IPS DF 19.7 (cell line): ENCODE measurements at regions not wholly inside any gene's neighbourhood (a gene's known extent, or its start where the extent isn't known, plus 50 kb on each side); places are given as distances from the start of the nearest gene placed in this dataset.
"Not testable (repeated sequence)": the region's sequence is repeated elsewhere in the genome, so short reads cannot be mapped to it uniquely, and the experiment has no call there.

Experiments used
- DNase-seq: peaks from one replicate; pipeline ENCODE4 v3.0.0-alpha.2; 2013; ENCODE audit warnings: low read depth, low spot score

DNA sequence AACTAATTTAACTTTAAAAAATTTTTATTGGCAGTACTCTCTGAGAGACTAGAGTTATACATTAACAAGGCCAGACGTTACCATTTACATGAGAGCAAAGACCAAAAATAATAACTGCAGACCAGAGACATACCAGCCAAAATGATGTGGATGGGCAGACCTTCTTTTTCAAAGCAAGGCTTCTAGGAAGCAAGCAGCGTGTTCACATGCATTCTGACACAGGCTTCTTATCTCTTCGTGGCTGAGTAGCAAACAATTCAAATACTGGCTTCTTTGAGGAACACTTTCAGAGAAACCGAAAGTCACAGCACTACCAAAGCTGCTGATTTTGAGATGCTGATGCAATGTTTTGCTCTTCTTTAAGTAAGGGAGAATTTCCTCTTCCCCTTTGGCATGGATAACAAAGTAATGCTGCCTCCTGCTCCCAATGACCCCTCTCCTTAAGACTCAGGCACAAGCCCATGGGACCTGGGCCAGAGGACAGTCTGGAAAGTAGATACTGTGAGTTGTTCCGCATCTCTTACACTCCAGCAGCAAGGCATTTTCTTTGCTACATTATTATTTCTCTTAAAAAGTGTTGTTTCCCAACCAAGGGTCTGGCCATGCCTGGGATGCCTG lies 181.9 kb downstream of the MREG start:
- DNase-seq: no peak

DNA sequence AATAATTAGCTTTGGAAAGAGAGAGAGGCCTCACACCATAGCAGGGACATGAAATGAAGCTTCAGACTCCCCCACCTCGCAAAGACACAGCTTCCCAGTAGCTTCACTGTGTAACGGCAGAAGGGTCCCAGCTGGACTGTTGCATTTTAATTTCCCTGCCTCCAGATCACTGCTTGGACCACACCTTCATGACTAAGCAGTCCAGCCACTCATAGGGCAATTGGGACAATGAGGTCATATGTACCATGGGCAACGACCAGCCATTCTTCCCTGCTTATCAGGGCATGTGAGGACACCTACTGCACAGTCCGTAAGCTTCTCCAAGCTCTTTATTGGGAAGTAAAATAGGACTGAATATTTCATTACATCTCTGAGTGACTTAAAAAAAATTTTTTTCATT lies 183.0 kb downstream of the MREG start:
- DNase-seq: no peak

DNA sequence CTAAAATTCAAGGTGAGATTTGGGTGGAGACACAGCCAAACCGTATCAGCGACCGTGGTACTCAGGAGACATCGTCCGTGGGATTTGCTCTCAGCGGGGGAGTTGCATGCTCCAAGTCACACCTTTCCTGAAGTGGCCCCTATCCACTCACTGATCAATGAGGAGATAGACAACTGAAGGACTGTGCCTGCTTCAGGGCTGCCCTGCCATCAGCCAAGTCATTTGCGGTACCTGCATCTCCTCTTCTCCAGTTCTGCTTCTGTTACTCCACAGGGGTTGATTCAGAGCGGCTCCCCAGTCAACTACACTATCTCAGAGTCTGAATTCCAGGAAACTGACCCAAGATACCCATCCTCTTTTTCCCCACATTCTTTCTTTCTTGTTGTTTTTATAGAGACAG lies 184.1 kb downstream of the MREG start:
- no peak for DNase-seq

DNA sequence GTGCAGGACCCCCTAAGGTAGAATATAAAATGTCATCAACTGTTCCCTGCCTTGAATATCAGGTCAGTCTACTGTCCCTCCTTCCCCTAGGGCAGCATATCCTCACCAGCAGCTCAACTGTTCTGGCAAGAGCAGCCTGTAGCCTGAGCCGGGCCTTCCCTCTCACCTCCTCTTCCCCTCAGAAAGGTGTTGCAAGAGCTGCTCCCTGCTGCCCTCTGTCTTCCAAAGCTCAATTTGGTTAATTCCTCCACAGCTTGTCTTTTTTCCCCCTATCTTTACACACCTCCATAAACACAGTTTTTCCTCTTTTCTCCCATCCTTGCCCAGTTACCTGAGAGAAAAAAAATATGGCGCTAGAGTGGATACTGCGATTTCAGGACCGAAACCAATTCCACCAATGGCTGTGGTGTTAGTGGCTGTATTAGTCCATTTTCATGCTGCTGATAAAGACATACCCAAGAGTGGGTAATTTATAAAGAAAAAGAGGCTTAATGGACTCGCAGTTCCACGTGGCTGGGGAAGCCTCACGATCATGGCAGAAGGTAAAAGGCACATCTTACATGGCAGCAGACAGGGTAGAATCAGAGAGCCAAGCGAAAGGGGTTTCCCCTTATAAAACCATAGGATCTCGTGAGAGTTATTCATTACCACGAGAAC lies 184.7 kb downstream of the MREG start:
- DNase-seq: peak; percentile 50

DNA sequence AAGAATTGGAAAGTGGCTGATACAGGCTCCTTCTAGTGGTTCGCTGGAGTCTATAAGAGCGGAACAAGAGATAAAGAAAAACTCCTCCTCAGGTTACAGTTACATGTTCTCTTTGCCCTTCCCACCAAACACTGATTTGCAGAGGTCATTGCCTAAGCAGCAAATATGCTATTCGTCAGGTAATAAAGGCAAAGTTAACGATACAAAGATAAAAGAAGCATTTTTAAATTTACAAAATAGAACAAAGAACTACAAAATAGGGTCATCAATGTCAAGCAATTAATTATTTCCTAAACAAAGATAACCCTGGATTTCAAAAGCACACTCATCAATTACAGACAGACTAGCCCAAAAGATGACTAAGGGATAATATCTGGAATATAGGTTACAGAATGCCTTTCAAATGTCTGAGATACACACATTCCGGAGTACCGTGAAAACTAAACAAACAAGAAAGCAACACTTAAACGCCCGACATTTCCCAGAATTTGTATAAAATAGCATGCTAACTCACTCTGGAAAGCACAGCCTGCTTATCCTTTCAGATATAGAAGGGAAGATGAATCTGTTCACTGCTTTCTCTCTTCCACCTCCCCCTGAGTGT lies 186.4 kb downstream of the MREG start:
- no peak for DNase-seq

DNA sequence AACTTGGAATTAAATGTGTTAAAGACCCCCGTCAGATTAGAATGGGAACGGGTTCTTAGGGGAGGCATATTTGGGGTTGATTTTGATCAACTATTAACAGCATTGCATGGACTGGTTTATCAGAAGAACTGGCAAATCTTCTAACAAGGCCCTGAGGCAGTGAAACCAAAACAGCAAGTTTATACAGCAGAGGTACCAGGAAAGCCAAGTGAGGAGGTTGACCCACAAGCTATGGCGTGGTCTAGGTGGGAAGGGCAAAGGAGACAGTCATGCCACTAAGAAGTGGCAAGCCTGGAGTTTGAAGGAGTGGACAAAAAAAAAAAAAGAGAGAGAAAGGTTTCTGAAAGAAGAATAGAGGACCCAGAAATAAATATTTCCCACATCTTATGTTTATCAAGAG lies 187.0 kb downstream of the MREG start:
- no peak for DNase-seq

DNA sequence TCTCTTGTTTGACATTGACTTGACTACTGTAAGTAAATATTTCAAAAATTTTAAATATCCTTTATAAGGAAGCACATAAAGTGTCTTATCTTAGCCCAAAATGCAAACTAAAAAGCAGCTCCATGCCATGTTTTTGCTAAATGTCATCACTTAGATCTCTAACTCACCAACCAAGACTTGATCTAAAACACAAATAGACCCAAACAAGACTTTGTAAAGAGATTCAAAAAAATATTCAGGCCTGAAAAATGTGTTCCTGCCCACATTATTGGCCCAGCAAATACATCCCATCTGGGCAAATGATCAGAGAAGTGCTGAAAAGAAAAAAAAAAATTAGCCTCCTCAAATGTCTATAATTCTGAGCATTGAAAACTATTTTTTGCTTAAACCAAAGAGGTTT lies 187.6 kb downstream of the MREG start:
- no peak for DNase-seq

DNA sequence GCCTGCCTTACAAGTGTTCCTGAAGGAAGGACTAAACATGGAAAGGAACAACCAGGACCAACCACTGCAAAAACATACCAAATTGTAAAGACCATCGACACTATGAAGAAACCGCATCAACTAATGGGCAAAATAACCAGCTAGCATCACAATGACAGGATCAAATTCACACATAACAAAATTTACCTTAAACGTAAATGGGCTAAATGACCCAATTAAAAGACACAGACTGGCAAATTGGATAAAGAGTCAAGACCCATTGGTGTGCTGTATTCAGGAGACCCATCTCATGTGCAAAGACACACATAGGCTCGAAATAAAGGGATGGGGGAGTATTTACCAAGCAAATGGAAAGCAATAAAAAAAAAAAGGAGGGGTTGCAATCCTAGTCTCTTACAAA lies 192.1 kb downstream of the MREG start:
- not testable (repeated sequence) for DNase-seq

DNA sequence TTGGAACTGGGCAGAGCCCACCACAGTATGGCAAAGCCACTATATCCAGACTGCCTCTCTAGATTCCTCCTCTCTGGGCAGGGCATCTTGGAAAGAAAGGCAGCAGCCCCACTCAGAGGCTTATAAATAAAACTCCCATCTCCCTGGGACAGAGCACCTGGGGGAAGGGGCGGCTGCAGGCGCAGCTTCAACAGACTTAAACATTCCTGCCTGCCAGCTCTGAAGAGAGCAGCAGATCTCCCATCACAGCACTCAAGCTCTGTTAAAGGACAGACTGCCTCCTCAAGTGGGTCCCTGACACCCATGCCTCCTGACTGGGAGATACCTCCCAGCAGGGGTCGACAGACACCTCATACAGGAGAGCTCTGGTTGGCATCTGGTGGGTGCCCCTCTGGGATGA lies 193.6 kb downstream of the MREG start:
- DNase-seq: not testable (repeated sequence)

DNA sequence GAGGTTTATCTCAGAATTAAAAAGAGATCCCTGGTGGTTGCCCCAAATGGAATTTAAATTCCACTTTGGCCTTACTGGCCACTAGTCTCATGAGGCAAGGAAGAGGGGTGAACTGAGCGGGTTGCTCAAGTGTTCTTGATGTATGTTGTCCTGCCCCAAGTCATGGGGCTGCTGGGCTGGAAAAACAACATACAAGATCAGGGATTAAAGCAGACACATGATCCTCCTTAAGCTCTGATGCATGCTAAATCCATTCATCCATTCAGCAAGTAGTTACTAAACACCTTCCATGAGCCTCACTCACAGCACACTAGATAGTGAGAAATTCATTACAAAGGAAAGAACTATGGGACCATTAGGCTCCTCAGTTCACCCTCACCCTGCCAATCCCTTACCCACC lies 196.3 kb downstream of the MREG start:
- no peak for DNase-seq

DNA sequence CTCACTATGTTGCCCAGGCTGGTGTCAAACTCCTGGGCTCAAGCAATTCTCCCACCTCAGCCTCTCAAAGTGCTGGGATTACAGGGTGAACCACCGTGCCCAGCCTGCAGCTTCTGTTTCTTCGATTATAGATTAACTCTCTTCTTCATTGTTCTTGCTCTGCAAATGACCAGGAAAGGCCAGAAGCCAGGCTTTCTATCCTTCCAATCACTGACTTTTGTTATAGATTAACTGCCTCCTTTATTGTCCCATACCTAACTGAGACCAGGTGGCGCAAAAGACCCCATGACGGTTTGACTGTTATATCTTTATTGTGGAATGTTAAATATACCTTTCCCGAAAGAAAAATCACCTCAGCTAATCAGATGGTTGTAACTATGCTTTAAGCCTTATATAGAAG lies 196.9 kb downstream of the MREG start:
- no peak for DNase-seq

DNA sequence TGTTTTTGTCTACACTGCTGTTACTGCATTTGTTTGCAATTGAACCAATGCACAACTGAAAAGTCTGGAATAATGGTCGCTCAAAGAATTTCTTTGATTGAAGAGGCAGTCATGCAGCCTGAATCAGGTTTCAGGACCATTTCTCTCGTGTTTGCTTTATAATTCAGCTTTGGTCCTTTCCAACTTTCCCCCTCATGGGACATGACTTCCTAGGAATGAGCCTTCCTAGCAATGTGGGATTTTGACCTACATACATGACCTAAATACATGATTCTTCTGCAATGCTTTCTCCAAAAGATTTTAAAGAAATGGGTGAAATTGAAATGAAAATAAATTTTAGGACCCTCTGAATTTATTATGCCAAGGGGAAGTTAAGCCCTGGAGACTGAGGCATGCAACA lies 197.4 kb downstream of the MREG start:
- no peak for DNase-seq

DNA sequence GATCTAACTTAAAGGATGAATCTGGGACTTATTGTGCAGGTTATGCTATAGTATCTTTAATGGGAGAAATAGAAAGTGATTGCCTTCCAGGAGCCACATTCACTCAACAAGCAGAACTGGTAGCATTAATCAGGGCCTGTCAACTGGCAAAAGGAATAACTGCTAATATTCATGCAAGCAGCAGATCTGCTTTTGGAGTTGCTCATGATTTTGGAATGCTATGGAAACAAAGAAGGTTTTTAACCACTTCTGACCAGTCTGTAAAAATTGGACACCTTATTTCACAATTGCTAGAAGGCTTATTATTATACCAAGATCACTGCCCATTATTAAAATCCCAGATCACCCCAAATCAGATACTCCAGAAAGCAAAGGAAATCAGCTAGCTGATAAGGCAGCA lies 200.4 kb downstream of the MREG start:
- no peak for DNase-seq

DNA sequence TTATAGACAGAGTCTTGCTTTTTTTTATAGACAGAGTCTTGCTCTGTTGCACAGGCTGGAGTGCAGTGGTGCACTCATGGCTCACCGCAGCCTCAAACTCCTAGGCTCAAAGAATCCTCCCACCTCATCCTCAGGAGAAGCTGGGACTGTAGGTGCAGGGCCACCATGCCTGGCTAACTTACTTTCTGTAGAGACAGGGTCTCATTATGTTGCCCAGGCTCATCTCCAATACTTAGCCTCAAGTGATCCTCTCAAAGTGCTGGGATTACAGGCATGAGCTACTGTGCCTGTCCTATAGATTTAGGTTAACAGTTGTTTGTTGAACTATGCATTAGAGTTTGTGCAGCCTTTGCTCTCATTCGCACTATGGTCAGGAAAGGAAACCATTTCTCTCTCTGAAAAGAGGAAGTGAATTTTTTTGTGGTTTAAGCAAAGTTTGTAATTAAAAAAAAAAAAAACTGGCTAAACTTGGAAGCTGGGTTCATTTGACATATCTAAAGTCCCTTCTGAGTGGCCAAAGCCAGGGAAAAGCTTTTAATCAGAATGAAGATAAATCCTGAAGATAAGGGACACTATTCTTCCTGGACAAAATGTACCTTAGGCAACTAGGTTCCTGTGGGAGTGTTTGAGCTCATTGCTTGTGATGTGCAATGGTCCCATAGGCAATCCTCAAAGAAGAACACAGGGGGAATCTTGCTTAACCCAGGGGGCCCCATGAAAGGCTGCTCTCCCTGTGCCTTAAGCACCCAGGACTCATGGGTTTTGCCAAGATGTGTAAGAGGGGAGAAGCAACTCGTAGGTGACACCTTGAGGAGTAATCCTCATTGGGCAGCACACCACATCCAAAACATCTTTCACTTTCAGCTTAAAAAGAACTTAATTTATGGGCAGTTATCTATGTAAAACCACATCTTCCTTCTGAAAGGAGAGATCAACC lies 201.7 kb downstream of the MREG start:
- no peak for DNase-seq

DNA sequence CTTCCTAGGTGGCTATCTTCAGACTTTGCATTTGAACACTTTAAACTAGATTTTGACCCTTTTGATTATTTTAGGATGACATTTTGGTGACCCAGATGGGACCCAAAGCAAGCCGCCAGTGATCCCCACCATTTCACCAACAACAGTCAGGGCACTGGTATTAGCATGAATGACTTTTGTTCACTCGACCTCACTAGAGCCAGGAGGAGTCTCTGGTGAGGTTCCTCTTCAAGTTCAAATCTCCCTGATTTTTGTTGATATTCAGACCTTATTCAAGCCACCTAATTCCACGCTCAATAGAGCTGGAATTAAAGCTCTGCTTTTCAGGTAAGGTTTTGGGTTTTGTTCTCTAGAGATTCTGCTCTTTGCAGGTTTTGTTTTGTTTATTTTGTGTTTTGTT lies 202.3 kb downstream of the MREG start:
- DNase-seq: no peak

DNA sequence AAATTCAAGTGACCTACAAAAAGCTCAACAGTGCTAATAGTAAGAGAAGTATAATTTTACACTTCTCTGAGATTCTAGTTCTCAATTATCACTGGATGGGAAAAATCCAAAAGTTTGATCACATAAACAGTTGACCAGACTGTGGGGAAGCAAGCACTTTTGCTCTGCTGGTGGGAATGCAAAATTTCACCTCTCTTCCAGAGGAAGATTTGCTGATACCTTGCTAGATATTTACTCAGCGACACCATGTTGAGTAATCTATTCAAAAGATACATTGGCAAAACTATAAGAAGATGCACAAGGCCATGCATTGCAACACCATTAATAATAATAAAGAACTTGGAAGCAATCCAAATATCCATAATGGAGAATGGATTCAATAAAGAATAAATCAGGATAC lies 204.4 kb downstream of the MREG start:
- no peak for DNase-seq

DNA sequence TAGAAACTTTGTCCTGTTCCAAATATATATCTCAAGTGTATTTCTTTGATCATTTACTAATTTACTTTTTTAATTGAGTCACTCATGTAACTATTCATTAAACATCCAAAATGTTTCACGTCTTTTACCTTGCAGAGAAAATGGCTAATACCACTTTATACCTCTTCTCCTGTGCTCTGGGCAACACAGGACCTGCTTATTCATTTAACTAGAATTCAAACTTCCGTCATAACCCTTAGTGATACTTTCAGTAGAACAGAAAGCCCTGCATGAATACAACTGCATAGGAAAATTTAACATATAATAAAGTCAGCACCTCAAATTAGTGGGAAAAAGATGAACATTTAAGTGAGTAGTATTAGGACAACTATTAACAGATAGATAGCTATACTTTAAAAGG lies 205.2 kb downstream of the MREG start:
- no peak for DNase-seq

DNA sequence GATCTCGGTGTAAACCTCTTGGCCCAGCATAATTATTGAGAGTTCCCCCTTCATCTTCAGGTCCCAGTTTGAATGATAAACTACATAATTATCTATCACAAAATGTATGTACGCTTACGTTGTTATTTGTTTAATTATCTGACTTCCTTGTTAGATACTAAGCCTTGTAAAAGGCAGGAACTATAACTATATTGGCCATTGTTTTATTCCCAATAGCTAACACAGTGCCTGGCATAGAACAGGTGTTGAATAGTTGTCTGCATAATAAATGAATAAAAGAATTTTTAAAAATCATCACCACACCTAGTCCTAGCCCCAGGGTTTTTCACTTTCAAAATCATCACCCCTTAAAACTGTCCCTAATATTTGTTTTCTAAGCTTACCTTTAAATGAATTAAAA lies 207.9 kb downstream of the MREG start:
- DNase-seq: no peak

DNA sequence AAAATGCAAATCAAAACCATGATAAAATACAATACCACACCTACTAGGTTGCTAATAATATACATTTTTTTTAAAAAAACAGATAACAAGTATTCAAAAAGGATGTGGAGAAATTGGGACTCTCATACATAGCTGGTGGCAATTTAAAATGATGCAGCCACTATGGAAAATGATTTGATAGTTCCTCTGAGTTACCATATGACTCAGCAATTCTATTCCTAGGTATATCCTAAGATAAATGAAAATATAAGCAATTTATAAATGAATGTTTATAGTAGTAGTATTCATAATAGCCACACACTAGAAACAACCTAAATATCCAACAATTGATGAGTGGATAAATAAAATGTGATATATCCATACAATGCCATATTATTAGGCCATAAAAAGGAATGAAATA lies 210.2 kb downstream of the MREG start:
- DNase-seq: no peak

DNA sequence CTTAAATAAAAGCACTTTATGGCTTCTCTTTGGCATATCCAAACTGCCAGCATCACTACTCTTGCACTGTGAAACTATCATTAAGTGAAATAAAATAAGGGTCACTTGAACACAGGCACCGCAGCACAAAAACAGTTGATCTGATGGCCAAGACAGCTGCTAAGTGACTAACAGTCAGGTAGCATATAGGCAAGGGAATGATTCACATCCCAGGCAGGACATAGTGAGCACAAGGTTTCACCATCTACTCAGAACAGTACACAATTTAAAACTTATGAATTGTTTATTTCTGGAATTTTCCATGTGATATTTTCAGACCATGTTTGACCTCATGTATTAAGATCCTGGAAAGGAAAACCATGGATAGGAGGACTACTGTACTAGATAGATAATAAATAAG lies 214.2 kb downstream of the MREG start:
- no peak for DNase-seq

DNA sequence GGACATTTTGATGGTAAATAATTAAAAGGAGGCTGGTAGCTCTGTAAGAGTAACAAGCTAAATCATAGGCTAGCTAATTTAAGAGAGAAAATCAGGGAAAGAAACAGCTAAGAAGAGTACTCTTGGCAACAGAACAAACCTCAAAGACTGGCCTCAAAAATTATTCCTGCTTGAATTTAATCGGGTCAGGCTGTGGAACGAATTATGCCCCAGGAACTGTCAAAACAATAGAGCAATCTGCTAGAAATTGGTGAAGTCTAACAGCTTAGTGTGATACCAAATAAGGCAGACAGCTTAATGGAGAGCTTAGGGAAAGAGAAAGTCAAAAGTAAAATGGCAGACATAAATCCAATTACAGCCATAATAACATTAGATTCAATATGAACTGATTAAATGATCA lies 215.7 kb downstream of the MREG start:
- no peak for DNase-seq

DNA sequence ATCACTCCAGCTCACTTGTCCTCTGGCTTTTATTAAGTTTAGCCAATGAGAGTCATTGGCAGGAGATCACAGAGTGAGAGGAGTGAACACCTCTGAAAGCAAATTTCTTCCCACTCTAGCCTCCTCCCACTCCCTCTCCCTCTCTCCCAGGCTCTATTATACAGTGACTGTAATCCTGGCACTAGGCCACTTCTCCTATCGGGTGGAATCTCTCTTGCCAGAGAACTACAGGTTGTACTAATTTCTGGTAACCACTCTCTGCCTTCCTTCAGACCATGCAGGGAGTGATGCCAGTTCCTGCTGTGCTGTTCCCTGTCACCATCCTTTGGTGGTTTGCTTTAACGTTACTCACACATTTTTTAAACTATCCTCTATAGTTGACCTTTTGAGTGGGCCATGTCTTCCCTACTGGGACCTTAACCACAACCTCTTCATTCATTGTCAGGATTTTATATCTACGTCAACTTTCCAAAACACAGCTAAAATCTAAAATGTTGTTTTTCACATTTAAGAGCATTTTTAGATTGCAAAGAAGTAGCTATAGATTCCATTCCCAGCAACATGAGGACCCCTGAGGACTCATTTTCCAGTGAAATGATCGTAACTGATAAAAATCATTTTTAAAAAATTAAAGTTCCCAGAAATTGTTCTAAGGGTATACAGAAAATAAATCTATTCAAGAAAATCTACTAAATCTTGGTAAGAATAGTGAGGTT lies 217.1 kb downstream of the MREG start:
- DNase-seq: no peak
